ENCODE measurements at regions not wholly inside any gene's neighbourhood (a gene's known extent, or its start where the extent isn't known, plus 50 kb on each side); places are given as distances from the start of the nearest gene placed in this dataset.

DNA sequence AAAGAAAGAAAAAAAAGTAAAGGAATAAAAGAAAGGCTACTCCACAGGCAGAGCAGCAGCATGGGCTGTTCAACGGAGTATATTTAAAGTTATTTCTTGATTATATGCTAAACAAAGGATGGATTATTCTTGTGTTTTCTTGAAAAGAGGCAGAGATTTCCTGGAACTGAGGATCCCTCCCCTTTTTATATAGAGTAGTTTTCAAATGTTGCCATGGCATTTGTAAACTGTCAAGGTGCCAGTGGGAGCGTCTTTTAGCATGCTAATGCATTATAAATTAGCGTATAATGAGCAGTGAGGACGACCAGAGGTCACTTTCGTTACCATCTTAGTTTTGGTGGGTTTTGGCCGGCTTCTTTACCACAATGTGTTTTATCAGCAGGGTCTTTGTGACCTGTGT, 383.0 kb downstream of the PCNX1 start:
- DNase-seq: no peak

- DNase-seq: no peak
Measured at GRCh38 chr14:71290960-71291466, 383.8 kb downstream of the PCNX1 start.

GRCh38 chr14:71296184-71296583, 388.9 kb downstream of the PCNX1 start:
- no peak for DNase-seq

GRCh38 chr14:71300566-71301330, 393.5 kb downstream of the PCNX1 start:
- no peak for DNase-seq

DNA sequence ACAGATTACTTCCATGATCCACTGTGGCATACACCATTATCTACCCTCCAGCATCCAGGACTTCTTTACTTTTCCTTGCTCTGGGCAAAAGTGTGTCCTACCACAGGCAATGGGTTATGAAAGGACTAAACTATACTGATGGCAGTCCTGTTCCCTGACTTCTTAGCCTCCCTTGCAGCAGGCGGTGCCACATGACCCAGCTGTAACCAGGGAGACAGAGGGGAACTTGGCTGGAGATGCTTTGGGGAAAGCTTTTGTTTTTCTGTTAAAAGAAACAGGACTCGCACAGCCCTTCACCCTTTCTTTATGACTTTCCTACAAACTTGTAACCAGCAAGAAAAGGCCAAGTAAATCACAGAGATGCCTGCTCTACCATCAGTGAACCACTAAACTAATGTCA, 394.4 kb downstream of the PCNX1 start:
- no peak for DNase-seq

DNA sequence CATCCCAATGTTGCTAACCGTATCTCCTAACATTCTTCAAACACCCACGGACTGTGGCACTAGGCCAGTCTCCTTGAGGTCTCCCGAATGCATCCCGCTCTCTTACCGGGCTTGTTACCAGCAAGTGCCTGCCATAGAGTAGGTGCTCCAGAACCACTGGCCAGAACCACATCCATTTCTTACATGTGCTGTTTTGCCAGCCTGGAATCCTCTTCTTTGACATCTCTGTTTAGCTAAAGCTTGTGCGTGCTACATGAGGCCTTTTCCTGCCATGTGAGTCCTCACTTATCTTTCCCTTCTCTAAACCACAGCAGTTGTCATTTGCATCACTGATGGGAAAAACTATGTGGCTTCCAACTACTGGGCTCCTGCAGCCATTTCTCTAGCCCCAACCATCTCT, 397.4 kb downstream of the PCNX1 start:
- DNase-seq: no peak

- no peak for DNase-seq
Measured at GRCh38 chr14:71308671-71309070, 401.4 kb downstream of the PCNX1 start.

- no peak for DNase-seq
Measured at GRCh38 chr14:71309756-71310155, 402.5 kb downstream of the PCNX1 start.

GRCh38 chr14:71311061-71311460, 403.8 kb downstream of the PCNX1 start:
- no peak for DNase-seq

- DNase-seq: no peak
Measured at GRCh38 chr14:71314717-71315116, 407.5 kb downstream of the PCNX1 start.

DNA sequence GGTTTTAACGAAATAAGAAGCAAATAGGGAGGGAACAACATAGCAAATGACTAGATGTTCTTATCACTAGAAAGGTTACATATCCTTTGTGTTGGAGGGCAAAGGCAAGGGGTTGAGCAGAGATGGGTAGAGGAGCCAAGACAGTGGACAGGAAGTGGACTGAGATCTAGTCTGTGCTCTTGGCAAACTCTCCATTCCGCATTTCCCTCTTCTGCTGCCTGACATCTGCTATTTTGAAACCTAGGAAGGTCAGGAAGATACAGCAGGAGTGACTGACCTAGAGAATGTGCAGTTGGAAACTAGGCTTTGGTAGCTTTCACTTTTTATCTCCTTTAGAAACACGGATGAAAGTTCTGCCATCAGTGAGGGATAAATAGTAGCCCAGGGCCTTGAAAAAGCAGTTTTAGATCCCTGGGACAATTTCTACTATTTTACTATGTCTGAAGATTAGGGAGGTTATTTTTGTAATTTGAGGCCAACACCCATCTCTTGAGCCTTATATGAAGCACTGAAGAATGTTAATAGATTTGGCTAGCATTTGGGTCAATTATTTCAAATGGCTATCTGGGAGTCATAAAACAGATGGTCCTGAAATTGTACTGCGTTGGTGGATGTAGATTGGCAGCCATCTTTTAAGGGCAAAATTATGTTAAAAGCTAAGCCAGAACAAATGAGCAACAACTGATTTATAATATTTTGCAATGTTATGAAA, 410.3 kb downstream of the PCNX1 start:
- no peak for DNase-seq

GRCh38 chr14:71318097-71318459, 410.8 kb downstream of the PCNX1 start:
- DNase-seq: no peak

- no peak for DNase-seq
Measured at GRCh38 chr14:71319666-71320065, 412.4 kb downstream of the PCNX1 start.

GRCh38 chr14:71320107-71320733, 413.0 kb downstream of the PCNX1 start, which contains the start of gene SIPA1L1:
SIPA1L1 (plus strand) TSS chr14:71320476.
- DNase-seq: peak; percentile 98

DNA sequence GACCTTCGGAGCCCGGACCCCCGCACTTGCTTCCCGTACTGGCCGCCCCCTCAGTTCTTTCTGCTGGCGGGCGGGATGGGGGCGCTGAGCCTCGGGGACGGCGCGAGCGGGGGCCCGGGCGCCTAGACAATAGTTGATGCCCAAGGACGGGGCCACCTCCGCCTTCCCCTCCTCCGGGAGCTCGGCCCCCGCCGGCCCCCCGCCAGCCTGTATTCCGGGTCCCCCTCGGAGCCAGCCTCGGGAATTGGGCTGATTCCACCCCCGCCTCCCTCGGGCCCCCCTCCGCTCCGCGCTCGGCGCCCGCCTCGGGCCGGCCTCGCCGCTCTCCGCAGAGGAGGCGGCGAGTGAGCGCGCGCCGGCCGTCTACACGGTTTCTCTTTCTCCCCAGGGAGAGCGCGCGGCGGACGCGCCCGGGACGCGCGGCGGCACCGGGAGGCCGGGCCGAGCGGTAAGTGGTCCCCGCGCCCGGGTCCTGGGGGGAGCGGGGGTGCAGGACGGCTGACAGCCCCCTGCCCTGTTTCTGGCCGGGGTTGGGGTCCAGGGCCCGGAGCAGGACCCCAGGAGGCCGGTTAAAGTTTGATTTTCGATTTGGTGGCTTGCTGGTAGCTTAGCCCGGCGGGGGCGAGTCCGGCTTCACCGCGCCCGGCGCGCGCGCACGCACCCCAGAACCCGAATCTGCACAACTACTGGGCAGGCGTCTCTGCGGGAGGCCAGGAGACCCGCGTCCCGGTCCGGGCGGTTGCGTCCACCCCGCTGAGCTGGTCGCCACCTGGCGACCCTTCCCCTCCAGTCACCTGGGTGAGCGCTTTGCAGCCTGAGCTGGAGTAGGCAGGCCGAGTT, 413.7 kb downstream of the PCNX1 start:
- peak; percentile 51 for DNase-seq

DNA sequence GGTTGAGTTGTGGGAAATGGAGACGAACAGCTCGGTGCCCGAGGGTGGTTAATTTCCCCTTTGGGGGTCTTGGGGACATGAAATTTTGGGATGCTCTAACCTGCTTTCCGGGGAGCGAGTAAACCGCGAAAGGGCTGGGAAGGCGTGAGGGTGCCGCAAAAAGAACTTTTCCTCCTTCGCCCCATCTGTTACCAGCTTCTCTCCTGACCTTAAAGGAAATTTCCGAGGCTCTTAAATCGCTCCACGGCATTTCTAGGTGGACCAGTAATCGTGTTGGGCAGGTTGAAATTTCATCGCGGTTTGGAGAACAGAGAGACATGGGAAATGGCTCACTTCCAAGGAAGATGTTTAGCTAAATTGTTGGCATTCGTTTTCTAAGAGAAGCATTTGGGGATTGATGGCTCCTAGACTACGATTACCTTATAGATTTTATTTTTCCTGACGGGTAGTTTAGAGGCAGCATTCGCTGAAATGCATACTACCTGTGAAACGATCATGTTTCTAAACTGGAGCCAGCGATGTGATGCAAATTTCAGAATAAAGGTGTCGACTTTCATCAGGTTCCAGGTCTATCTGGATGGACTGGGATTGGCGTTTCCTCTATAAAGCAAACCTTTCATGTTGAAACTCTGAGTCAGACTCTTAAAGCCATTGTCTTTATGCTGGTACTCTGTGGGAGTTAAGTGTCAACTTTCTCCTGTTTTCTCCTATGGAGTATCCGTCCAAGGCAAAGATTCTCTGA, 414.5 kb downstream of the PCNX1 start:
- no peak for DNase-seq

DNA sequence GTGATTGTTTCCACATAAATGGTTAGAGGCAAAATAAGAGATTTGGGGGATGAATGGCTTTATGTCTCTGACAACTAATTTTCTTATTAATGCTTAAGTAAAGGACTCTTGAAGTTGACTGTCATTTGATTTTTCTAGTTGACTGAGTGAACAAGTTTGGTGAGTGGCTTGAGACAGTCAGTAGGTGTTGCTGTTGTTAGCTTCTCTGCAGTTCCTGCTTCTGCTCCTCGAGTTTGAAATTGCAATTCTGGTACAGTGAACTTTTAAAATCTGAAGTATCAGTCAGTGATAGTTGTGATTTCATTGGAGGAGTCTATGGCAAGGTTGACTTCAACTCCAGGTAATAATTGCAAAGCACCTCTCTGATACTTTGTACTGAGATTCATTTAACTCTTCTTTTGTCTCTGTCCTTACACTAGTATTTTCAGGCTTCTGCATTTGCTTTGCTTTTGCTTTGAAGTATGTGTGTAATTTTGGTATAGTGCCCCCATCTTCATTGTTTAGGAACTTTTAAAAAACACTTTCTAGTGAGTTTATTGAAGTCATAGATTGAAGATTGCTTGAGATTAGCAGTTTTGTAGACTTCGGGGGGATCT, 415.5 kb downstream of the PCNX1 start:
- DNase-seq: no peak

DNA sequence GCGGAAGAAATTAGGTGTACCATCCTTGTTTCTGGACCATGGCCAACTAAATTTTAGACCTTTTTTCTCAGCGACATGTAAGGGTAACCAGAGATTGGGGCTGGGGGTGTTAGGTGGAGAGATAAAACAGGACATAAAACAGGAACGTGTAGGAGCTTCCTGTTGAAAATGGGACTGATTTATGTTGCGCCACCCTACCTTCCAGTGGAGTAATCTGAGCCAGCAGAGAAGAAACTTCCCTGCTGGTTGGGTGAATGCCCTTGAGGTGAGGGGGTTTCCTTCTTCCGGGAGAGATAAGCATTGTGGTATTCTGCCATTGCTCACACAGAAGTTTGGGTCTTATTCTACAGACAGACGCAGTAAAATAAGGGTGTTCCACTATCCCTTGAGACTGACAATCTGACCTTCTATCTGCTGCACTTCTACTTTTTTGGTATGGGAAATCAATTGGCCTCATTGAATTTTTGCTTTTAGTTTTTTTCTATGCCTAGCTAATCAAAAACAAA, 417.6 kb downstream of the PCNX1 start:
- DNase-seq: peak; percentile 11

DNA sequence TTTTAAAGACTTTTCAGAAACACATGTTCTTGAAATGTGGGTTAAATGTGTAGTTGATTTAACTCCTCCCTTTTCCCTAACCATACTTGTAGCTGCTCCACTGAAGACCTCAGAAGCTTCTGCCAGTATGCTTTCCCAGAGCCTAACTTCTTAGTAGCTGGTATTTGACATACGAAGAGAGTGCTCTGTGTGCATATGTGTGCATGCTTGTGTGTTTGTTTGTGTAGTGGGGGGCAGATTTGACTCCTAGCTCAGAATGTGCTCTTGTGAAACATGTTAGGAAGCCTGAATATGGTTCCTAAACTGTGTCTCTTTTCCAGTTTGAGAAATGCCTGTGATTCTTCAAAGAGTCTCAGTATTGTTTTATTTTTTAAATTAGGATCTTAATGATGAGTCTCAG, 420.4 kb downstream of the PCNX1 start:
- DNase-seq: no peak

DNA sequence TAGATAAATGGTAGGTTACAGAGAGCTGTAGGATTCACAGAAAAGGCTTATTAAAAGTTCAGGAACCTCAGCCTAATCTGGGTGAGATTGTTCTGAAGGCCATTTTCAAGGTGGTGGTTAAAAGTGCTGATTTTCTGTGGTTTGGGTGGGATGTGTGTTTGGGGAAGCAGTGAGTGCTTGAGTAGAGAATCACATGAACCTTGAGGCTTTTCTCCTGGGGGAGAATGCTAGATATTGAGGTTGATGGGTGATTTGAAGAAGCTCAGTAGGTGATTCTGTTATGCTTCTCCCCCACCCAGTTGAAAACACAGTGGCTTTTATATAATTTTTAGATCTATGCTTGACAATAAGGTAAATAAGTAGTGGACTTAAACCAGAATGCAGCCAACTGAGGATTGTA, 420.9 kb downstream of the PCNX1 start:
- no peak for DNase-seq

DNA sequence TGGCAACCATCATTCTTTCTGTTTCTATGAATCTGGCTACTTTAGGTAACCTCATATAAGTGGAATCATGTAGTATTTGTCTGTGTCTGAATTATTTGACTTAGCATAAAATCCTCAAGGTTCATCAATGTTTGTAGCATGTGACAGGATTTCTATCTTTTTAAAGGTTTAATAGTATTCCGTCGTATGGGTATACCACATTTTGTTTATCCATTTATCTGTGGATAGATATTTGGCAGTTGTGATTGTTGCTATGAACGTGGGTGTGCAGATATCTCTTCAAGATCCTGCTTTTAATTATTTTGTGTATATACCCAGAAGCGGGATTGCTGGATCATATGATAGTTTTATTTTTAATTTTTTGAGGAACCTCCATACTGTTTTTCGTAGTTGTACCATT, 421.7 kb downstream of the PCNX1 start:
- DNase-seq: no peak
